ENCODE measurements at regions not wholly inside any gene's neighbourhood (a gene's known extent, or its start where the extent isn't known, plus 50 kb on each side); places are given as distances from the start of the nearest gene placed in this dataset.

DNA sequence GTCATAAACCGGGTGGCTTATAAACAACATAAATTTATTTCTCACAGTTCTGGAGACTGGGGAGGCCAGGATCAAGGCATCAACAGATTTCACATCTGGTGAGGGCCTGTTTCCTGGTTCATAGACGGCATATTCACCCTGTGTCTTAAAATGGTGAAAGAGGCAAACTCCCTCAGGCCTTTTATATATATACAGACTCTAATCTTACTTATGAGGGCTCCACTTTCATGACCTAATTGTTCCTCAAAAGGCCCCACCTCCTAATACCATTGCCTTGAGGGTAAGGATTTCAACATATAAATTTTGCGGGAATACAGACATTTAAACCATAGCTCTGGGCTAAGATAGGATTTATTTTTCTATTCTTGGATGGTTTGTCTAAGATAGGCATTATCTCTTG lies 187.2 kb downstream of the PPP1R3A start:
- Mint-ChIP-seq H3K27ac (no peak overlapping the region), H3K4me1 (no peaks in the 10 kb centered on the region), H3K4me3 (no peak overlapping the region), H3K9me3 (peaks cover 0 to 4% (median 0%) of the 10 kb centered on the region in 7 donors), H3K36me3 (no peaks in the 10 kb centered on the region), H3K27me3 (ENCODE audit: low read depth in 3 of 3) (no peaks in the 10 kb centered on the region)
- Histone ChIP-seq H3K4me2 (replicated peaks; ENCODE audit: extremely low read depth, low read length, poor library complexity, severe bottlenecking) (no peak overlapping the region), H2AFZ (ENCODE audit: insufficient read depth, low read depth, low read length, poor library complexity, severe bottlenecking) (no peak overlapping the region), H3K9ac (ENCODE audit: insufficient read depth, low read length, poor library complexity, severe bottlenecking) (no peak overlapping the region), H3K36me3 (replicated peaks in 1 of 2; ENCODE audit: control insufficient read depth in 1 of 2, insufficient read depth in 2 of 2, low read length in 2 of 2) (no peaks in the 10 kb centered on the region), H3K79me2 (ENCODE audit: insufficient read depth, low read length) (no peaks in the 10 kb centered on the region), H4K20me1 (ENCODE audit: insufficient read depth, low read length) (no peaks in the 10 kb centered on the region), H3K4me1 (ENCODE audit: control insufficient read depth in 1 of 2, insufficient read depth in 2 of 2, low read length in 2 of 2) (no peaks in the 10 kb centered on the region), H3K27ac (ENCODE audit: low read depth in 1 of 2, low read length in 2 of 2) (no peak overlapping the region), H3K27me3 (ENCODE audit: control insufficient read depth in 2 of 2, insufficient read depth in 2 of 2, low read length in 2 of 2) (no peaks in the 10 kb centered on the region), H3K9me3 (replicated peaks in 1 of 2; ENCODE audit: control insufficient read depth in 1 of 2, insufficient read depth in 1 of 2, low read length in 2 of 2) (no peaks in the 10 kb centered on the region), H3K4me3 (replicated peaks in 1 of 3; ENCODE audit: low read depth in 2 of 3, low read length in 3 of 3) (no peak overlapping the region)
- no peak for DNase-seq
- intact Hi-C loops (cut with micrococcal nuclease): no loop called here
- TF ChIP-seq, protein P1, sequence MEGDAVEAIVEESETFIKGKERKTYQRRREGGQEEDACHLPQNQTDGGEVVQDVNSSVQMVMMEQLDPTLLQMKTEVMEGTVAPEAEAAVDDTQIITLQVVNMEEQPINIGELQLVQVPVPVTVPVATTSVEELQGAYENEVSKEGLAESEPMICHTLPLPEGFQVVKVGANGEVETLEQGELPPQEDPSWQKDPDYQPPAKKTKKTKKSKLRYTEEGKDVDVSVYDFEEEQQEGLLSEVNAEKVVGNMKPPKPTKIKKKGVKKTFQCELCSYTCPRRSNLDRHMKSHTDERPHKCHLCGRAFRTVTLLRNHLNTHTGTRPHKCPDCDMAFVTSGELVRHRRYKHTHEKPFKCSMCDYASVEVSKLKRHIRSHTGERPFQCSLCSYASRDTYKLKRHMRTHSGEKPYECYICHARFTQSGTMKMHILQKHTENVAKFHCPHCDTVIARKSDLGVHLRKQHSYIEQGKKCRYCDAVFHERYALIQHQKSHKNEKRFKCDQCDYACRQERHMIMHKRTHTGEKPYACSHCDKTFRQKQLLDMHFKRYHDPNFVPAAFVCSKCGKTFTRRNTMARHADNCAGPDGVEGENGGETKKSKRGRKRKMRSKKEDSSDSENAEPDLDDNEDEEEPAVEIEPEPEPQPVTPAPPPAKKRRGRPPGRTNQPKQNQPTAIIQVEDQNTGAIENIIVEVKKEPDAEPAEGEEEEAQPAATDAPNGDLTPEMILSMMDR (IDR thresholded peaks at IDR 0.05): no peak
- no CpG with 5 or more reads among the region's 3 CpGs for WGBS (ENCODE audit: insufficient coverage)

DNA sequence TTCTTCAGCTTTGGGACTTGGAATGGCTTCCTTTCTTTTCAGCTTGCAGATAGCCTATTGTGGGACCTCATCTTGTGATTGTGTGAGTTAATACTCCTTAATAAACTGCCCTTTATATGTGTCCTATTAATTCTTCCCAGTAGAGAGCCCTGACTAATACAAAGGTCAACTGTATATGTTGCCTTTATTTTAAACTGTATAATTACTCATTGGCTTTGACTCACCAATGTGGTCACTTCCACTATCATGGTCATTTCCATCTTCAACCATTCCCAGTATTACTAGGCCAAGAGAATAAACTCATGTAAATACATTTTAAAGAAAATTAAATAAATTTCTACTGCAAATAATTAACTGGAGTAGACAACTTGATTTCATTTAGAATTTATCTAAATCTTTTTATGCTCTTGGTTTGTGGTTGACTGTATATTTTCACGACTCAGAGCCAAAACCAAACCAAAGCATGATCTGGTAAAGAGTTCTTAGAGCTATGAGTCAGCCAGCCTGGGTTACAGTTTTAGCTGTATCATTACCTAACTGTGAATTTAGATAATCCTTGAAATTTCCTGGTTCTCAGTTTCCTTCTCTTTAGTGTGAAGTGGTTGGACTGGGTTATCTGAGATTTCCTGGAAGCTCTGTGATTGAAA lies 188.4 kb downstream of the PPP1R3A start:
- Mint-ChIP-seq H3K4me1 (no peaks in the 10 kb centered on the region), H3K4me3 (no peak overlapping the region), H3K27ac (no peak overlapping the region), H3K36me3 (no peaks in the 10 kb centered on the region), H3K27me3 (ENCODE audit: low read depth in 3 of 3) (no peaks in the 10 kb centered on the region), H3K9me3 (no peaks in the 10 kb centered on the region)
- H3K4me2 ChIP-seq (replicated peaks; ENCODE audit: extremely low read depth, low read length, poor library complexity, severe bottlenecking): no peak overlapping the region
- no peak for DNase-seq
- H3K9me3 ChIP-seq (replicated peaks in 1 of 2; ENCODE audit: control insufficient read depth in 1 of 2, insufficient read depth in 1 of 2, low read length in 2 of 2): no peaks in the 10 kb centered on the region
- H3K36me3 ChIP-seq (replicated peaks in 1 of 2; ENCODE audit: control insufficient read depth in 1 of 2, insufficient read depth in 2 of 2, low read length in 2 of 2): no peaks in the 10 kb centered on the region
- no peaks in the 10 kb centered on the region for H4K20me1 ChIP-seq (ENCODE audit: insufficient read depth, low read length)
- H3K27me3 ChIP-seq (ENCODE audit: control insufficient read depth in 2 of 2, insufficient read depth in 2 of 2, low read length in 2 of 2): no peaks in the 10 kb centered on the region
- H3K79me2 ChIP-seq (ENCODE audit: insufficient read depth, low read length): no peaks in the 10 kb centered on the region
- H3K27ac ChIP-seq (ENCODE audit: low read depth in 1 of 2, low read length in 2 of 2): no peak overlapping the region
- no peak overlapping the region for H2AFZ ChIP-seq (ENCODE audit: insufficient read depth, low read depth, low read length, poor library complexity, severe bottlenecking)
- intact Hi-C loops (cut with micrococcal nuclease): no loop called here
- H3K4me3 ChIP-seq (replicated peaks in 1 of 3; ENCODE audit: low read depth in 2 of 3, low read length in 3 of 3): no peak overlapping the region
- no peaks in the 10 kb centered on the region for H3K4me1 ChIP-seq (ENCODE audit: control insufficient read depth in 1 of 2, insufficient read depth in 2 of 2, low read length in 2 of 2)
- H3K9ac ChIP-seq (ENCODE audit: insufficient read depth, low read length, poor library complexity, severe bottlenecking): no peak overlapping the region
- TF ChIP-seq, protein P1 (IDR thresholded peaks at IDR 0.05): no peak
- no CpG with 5 or more reads among the region's 1 CpG for WGBS (ENCODE audit: insufficient coverage)

Measured in CD14-positive monocyte (primary cell).